Muscle of leg (tissue), 3 donors: ENCODE measurements at regions not wholly inside any gene's neighbourhood (a gene's known extent, or its start where the extent isn't known, plus 50 kb on each side); places are given as distances from the start of the nearest gene placed in this dataset.

Experiments used
- DNase-seq: peaks from one replicate; pipeline ENCODE4 v3.0.0; 2013
- H3K27ac ChIP-seq: one replicate; pipeline ENCODE4 v1.5.1; 2013; ENCODE audit warnings: mild to moderate bottlenecking, low read length, control low read depth
- H3K27me3 ChIP-seq: one replicate; pipeline ENCODE4 v1.6.1; 2013; ENCODE audit warnings: low read length; ENCODE audit not compliant: control insufficient read depth, insufficient read depth
- H3K36me3 ChIP-seq: one replicate; pipeline ENCODE4 v1.6.1; 2013; ENCODE audit warnings: low read length; ENCODE audit not compliant: control insufficient read depth, insufficient read depth
- H3K4me1 ChIP-seq: one replicate; pipeline ENCODE4 v1.6.1; 2013; ENCODE audit warnings: low read length; ENCODE audit not compliant: control insufficient read depth, insufficient read depth
- H3K4me3 ChIP-seq: one replicate; pipeline ENCODE4 v1.5.1; 2013; ENCODE audit warnings: low read length, control low read depth
- H3K9me3 ChIP-seq: replicated peaks from 2 replicates; pipeline ENCODE4 v1.6.1; 2013; ENCODE audit warnings: low read depth, low read length; ENCODE audit not compliant: control insufficient read depth
- WGBS: methylation state at CpG from one replicate; pipeline ENCODE4 v1.1.5; 2013; ENCODE audit warnings: missing lambda C conversion rate; ENCODE audit not compliant: insufficient coverage; 5-methylcytosine and 5-hydroxymethylcytosine counted together

DNA sequence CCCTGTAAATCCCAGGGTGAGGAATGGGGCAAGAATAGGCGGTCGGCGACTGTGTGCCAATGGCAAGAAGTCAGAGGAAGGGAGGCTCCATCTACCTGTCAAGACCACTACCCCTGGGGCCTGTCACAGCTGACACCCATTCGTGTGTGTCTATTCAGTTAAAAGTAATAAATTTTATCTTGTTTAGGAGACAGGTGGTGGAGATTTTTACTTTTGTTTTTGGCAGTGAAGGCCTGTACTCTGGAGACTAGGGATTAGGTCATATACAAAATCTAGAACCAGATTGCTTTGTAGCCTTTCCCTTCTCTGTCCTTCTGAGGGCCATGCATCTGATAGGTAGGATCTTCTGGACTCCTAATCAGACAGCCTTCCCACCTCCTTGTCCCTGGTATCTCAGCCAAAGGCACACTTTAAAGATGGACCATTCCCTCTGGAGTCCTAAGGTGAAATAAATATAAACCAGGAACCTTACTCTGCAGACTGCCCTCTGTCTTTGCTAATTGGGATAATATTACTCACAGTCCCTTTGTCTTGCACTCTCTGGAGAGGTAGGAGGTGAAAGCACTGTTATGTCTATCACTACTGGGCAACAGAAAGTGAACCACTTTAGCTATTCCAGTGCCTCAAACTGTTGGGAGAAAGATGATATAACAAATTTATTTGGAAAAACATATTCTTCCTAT lies 213.2 kb upstream of the ACTBL2 start:
- peaks cover 14% of the 10 kb centered on the region for H3K4me1 ChIP-seq
- H3K27me3 ChIP-seq, result no peaks in the 10 kb centered on the region
- H3K27ac ChIP-seq, result peak overlapping the region; percentile 51
- no peaks in the 10 kb centered on the region for H3K36me3 ChIP-seq
- H3K9me3 ChIP-seq, result no peaks in the 10 kb centered on the region
- no CpG with 5 or more reads among the region's 4 CpGs for WGBS
- no peak overlapping the region for H3K4me3 ChIP-seq
- peak; percentile 44 for DNase-seq

DNA sequence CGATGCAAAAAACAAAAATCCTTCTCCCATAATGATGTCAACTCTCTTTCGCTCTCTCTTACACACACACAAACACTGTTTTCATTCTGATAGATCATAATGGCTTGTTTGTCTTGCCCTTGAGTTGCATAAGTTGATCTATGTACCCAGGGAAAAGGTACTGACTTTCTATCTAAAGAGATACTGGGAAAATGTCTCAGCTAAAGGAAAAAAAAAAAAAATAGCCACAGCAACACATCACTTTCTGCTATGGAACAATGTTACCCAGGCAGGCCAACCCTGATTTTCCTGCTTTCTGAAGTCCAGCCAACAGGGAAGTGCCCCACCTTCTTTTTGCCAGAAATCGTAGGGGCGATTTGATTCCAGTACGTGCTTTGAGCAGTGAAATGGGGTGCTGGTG lies 212.6 kb upstream of the ACTBL2 start:
- no peaks in the 10 kb centered on the region for H3K9me3 ChIP-seq
- H3K4me3 ChIP-seq, result no peak overlapping the region
- H3K4me1 ChIP-seq, result peaks cover 14% of the 10 kb centered on the region
- no peaks in the 10 kb centered on the region for H3K27me3 ChIP-seq
- H3K36me3 ChIP-seq, result no peaks in the 10 kb centered on the region
- no peak for DNase-seq
- H3K27ac ChIP-seq, result no peak overlapping the region
- WGBS, result 80% methylated on average over 1 of the region's 5 CpGs

GRCh38 chr5:57693488-57694305 lies 211.1 kb upstream of the ACTBL2 start:
- Histone ChIP-seq H3K4me1 (peaks cover 14% of the 10 kb centered on the region), H3K4me3 (no peak overlapping the region), H3K27me3 (no peaks in the 10 kb centered on the region), H3K36me3 (no peaks in the 10 kb centered on the region), H3K9me3 (no peaks in the 10 kb centered on the region), H3K27ac (no peak overlapping the region)
- no peak for DNase-seq
- WGBS, result 70% methylated on average over 2 of the region's 8 CpGs

GRCh38 chr5:57692582-57693487 lies 210.2 kb upstream of the ACTBL2 start:
- Histone ChIP-seq H3K36me3 (no peaks in the 10 kb centered on the region), H3K4me3 (no peak overlapping the region), H3K4me1 (peaks cover 14% of the 10 kb centered on the region), H3K9me3 (no peaks in the 10 kb centered on the region), H3K27me3 (no peaks in the 10 kb centered on the region), H3K27ac (no peak overlapping the region)
- 38% methylated on average over 1 of the region's 6 CpGs for WGBS
- DNase-seq, result peak; percentile 57

DNA sequence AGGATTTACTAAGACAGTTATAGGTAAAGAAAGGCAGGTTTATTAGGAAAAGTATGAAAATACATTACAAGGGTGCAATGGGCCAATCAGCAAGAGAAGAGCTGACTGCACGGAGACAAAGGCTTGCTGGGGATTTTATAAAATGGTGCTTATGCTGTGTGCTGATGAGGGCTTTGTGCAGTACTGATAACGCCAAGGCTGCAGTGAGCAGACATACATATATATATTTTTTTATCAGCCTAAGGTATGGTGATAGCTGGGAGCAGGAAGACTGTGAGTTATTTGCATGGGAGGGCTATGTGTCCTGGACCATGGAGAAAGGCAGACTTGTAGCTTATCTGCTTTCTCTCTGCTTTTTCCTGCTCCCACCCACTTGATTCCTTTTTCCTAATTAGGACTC lies 208.1 kb upstream of the ACTBL2 start:
- Histone ChIP-seq H3K27me3 (no peaks in the 10 kb centered on the region), H3K4me3 (no peak overlapping the region), H3K9me3 (no peaks in the 10 kb centered on the region), H3K4me1 (peaks cover 8% of the 10 kb centered on the region), H3K36me3 (no peaks in the 10 kb centered on the region), H3K27ac (no peak overlapping the region)
- DNase-seq, result no peak
- WGBS, result no CpG with 5 or more reads among the region's 2 CpGs

DNA sequence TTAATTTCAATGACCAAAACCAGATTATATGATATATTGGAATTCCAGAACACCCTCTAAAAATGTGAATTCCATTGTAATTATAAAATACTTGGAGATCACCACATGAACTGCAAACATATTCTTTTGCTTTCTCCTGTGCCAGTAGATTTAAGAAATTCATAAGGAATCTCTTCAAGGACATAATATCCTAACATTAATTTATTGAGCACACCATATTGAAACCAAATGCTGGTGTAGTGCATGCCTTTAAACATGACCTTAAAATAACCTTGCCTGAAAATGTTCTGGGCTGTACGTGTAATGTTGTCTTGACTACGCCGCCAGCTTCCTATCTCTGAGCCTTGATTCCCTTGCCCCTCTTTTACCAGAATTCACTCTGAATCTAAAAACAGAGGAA lies 205.0 kb upstream of the ACTBL2 start:
- WGBS, result 59% methylated on average over 3 of the region's 3 CpGs
- H3K4me3 ChIP-seq, result no peak overlapping the region
- H3K9me3 ChIP-seq, result no peaks in the 10 kb centered on the region
- no peaks in the 10 kb centered on the region for H3K27me3 ChIP-seq
- no peak for DNase-seq
- no peak overlapping the region for H3K27ac ChIP-seq
- H3K36me3 ChIP-seq, result no peaks in the 10 kb centered on the region
- peaks cover under 1% of the 10 kb centered on the region for H3K4me1 ChIP-seq

- no peaks in the 10 kb centered on the region for H3K36me3 ChIP-seq
- no peaks in the 10 kb centered on the region for H3K4me1 ChIP-seq
- no CpG with 5 or more reads among the region's 3 CpGs for WGBS
- no peaks in the 10 kb centered on the region for H3K27me3 ChIP-seq
- no peak overlapping the region for H3K4me3 ChIP-seq
- H3K27ac ChIP-seq, result no peak overlapping the region
- no peak for DNase-seq
- no peaks in the 10 kb centered on the region for H3K9me3 ChIP-seq
Observed at GRCh38 chr5:57685516-57686255, 203.1 kb upstream of the ACTBL2 start.

DNA sequence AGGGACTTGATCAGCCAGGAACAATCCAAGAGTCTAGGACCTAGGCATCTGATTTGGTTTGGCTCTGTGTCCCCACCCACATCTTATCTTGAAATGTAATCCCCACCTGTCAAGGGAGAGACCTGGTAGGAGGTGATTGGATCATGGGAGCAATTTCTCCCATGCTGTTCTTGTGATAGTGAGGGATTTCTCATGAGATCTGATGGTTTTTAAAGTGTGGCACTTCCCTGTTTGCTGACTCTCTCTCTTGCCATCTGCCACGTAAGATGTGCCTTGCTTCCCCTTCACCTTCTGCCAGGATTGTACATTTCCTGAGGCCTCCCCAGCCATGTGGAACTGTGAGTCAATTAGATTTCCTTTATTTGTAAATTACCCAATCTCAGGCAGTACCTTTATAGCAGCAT lies 201.7 kb upstream of the ACTBL2 start:
- H3K9me3 ChIP-seq, result no peaks in the 10 kb centered on the region
- no peak overlapping the region for H3K27ac ChIP-seq
- no peaks in the 10 kb centered on the region for H3K27me3 ChIP-seq
- H3K4me1 ChIP-seq, result no peaks in the 10 kb centered on the region
- no peak overlapping the region for H3K4me3 ChIP-seq
- no peak for DNase-seq
- no CpG with 5 or more reads among the region's 1 CpG for WGBS
- H3K36me3 ChIP-seq, result no peaks in the 10 kb centered on the region

- H3K27me3 ChIP-seq, result no peaks in the 10 kb centered on the region
- no peaks in the 10 kb centered on the region for H3K36me3 ChIP-seq
- WGBS, result no CpG with 5 or more reads among the region's 2 CpGs
- no peak overlapping the region for H3K4me3 ChIP-seq
- no peaks in the 10 kb centered on the region for H3K4me1 ChIP-seq
- H3K27ac ChIP-seq, result no peak overlapping the region
- DNase-seq, result no peak
- no peaks in the 10 kb centered on the region for H3K9me3 ChIP-seq
Observed at GRCh38 chr5:57683036-57683630, 200.5 kb upstream of the ACTBL2 start.
